Sigmoid colon (tissue), 3 donors: ENCODE measurements at regions not wholly inside any gene's neighbourhood (a gene's known extent, or its start where the extent isn't known, plus 50 kb on each side); places are given as distances from the start of the nearest gene placed in this dataset.

ENCODE experiments used
- CTCF ChIP-seq, 4 experiments: fragments of 450-650 bp in 3 of 4; fragments of 200-600 bp in 1 of 4; IDR thresholded peaks; one replicate each; pipeline ENCODE4 v1.5.1; 2016 to 2019; ENCODE audit warnings: antibody characterized with exemption in 4 of 4, mild to moderate bottlenecking in 3 of 4, moderate library complexity in 2 of 4
- POLR2A ChIP-seq, 2 donors: fragments of 450-650 bp; IDR thresholded peaks; one replicate each; pipeline ENCODE4 v1.6.1; 2016; ENCODE audit warnings: antibody characterized with exemption in 2 of 2, mild to moderate bottlenecking in 2 of 2, moderate library complexity in 2 of 2

- TF ChIP-seq POLR2A (IDR thresholded peaks at IDR 0.05) (no peak), CTCF (IDR thresholded peaks at IDR 0.05) (no peak)
Measured at GRCh38 chr4:137905930-137906329, 336.2 kb downstream of the SLC7A11 start.
